ENCODE measurements at regions not wholly inside any gene's neighbourhood (a gene's known extent, or its start where the extent isn't known, plus 50 kb on each side); places are given as distances from the start of the nearest gene placed in this dataset.
A peak's percentile ranks its signal among the peaks of the same experiment; 100 is the strongest.
"Not testable (repeated sequence)": the region's sequence is repeated elsewhere in the genome, so short reads cannot be mapped to it uniquely, and the experiment has no call there.

- not testable (repeated sequence) for ATAC-seq; H3K36me3 Mint-ChIP-seq (ENCODE audit: low read depth); H3K27me3 Mint-ChIP-seq; H3K4me1 Mint-ChIP-seq; H3K9me3 Mint-ChIP-seq; DNase-seq; H3K27ac Mint-ChIP-seq; H3K4me3 Mint-ChIP-seq
Measured at GRCh38 chr9:67708109-67708508, 150.6 kb upstream of the ANKRD20A1 start.

GRCh38 chr9:67711429-67711828, 147.3 kb upstream of the ANKRD20A1 start:
- not testable (repeated sequence) for H3K27me3 Mint-ChIP-seq; ATAC-seq; H3K27ac Mint-ChIP-seq; H3K9me3 Mint-ChIP-seq; H3K4me3 Mint-ChIP-seq; DNase-seq; H3K36me3 Mint-ChIP-seq (ENCODE audit: low read depth); H3K4me1 Mint-ChIP-seq

GRCh38 chr9:67711931-67712330, 146.8 kb upstream of the ANKRD20A1 start:
- not testable (repeated sequence) for H3K27me3 Mint-ChIP-seq; H3K27ac Mint-ChIP-seq; H3K4me1 Mint-ChIP-seq; ATAC-seq; H3K36me3 Mint-ChIP-seq (ENCODE audit: low read depth); H3K9me3 Mint-ChIP-seq; H3K4me3 Mint-ChIP-seq
- DNase-seq: peak; percentile 1

DNA sequence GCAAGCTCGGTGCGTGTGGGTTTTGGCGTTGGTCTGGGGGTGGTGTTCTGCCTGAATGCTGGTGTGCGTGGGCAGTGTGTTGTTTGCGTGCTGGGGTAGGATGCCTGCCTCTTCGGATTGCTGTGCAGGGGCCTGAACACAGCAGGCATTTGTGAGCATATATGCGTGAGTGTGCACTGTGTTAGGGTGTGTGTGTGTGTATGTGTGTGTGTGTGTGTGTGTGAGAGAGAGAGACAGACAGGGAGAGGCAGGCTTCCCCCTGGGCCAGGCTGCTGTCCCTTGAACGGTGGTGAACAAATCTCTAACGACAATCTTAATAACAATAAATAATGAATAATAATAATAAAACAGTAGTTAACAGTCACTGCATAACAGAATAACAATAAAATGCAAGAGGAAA, 145.8 kb upstream of the ANKRD20A1 start:
- H3K4me1 Mint-ChIP-seq; H3K27me3 Mint-ChIP-seq; ATAC-seq; H3K27ac Mint-ChIP-seq; H3K36me3 Mint-ChIP-seq (ENCODE audit: low read depth); H3K4me3 Mint-ChIP-seq; H3K9me3 Mint-ChIP-seq; DNase-seq: not testable (repeated sequence)

DNA sequence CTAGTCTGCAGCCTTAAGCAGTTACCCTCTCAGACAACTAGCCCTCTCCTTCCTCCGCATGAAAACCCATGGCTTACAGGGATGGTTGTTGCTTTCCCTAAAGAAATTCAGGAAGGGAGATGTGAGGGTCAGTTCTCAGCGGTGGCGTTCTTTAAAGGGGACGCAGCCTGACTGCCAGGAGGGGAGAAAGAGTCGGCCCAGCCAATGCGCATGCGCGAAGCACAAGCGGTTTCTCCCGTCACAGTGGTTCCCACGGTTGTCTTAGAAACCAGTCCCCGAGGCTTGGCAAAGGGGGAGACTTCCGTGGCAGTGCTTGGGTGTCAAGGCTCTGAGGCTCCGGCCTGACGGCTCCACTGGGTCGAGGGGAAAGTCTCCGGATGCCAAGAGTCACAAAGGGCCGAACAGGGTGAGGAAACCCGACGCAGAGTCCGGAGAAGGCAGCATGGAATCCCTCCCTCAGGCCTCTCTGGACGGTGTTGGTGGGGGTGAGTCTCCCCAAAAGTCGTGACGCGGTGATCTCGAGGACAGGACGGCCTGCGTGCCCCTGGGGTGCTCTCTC, 140.8 kb upstream of the ANKRD20A1 start:
- DNase-seq: peak; percentile 30
- ATAC-seq; H3K4me3 Mint-ChIP-seq; H3K9me3 Mint-ChIP-seq; H3K27me3 Mint-ChIP-seq; H3K27ac Mint-ChIP-seq; H3K4me1 Mint-ChIP-seq; H3K36me3 Mint-ChIP-seq (ENCODE audit: low read depth): not testable (repeated sequence)

DNA sequence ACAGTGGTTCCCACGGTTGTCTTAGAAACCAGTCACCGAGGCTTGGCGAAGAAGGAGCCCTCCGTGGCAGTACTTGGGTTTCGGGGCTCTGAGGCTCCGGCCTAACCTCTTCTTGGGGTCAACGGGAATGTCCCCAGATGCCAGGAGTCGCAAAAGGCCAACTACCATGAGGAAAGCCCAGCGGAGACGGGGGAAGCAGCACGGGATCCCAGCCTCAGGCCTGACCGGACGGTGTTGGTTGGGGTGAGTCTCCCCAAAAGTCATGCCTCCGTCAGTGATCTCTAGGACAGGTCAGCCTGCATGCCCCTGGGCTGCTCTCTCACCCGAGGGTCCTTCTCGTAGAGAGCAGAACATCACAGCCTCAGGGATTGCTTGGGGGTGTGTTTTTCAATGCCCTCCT, 138.2 kb upstream of the ANKRD20A1 start:
- not testable (repeated sequence) for H3K4me1 Mint-ChIP-seq; DNase-seq; H3K4me3 Mint-ChIP-seq; ATAC-seq; H3K36me3 Mint-ChIP-seq (ENCODE audit: low read depth); H3K27ac Mint-ChIP-seq; H3K9me3 Mint-ChIP-seq; H3K27me3 Mint-ChIP-seq

DNA sequence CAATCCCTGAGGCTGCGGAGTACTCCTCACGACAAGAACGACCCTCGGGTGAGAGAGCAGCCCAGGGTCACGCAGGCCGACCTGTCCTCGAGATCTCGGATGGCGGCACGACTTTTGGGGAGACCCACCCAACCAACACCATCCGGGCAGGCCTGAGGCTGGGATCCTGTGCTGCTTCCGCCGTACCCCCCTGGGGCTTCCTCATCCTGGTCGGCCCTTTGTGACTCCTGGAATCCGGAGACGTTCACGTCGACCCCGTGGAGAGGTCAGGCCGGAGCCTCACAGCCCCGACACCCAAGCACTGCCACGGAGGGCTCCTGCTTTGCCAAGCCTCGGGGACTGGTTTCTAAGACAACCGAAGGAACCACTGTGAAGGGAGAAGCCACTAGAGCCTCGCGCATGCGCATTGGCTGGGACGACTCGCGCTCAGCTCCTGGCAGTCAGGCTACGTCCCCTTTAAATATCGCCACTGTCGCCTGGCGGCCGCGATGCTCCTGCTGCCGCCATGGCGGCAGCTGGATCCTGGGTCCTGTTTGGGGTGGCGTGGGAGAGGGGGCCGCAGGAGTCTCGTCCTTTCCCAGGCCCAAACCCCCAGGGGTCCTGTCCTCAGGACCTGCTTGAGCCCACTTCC, 136.2 kb upstream of the ANKRD20A1 start:
- H3K36me3 Mint-ChIP-seq (ENCODE audit: low read depth); H3K4me1 Mint-ChIP-seq; H3K27ac Mint-ChIP-seq; DNase-seq; H3K9me3 Mint-ChIP-seq; H3K27me3 Mint-ChIP-seq; H3K4me3 Mint-ChIP-seq: not testable (repeated sequence)
- ATAC-seq: peak; percentile 69

DNA sequence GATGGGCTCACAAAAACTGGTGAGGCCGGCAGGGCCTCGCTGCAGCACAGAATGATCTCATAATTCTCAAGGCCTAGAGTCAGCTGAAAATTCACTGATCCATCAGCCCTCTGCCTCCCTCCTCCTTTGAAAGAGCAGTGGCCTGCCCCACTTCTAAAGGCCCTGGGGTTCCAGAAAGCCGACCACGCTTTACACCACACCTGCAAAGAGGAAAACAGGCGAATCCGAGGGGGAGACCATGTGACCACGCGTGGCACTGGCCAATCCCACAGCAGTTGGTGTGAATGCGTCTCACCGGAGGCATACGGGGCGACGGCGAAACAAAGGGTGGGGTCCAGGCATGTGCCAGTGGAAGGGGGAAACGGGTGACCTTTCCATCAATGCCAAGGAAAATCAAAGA, 135.5 kb upstream of the ANKRD20A1 start:
- H3K27me3 Mint-ChIP-seq; H3K9me3 Mint-ChIP-seq; H3K36me3 Mint-ChIP-seq (ENCODE audit: low read depth); H3K27ac Mint-ChIP-seq; H3K4me1 Mint-ChIP-seq: not testable (repeated sequence)
- H3K4me3 Mint-ChIP-seq: peak overlapping the region; percentile 52
- ATAC-seq (peak; percentile 16), DNase-seq (peak; percentile 9)

DNA sequence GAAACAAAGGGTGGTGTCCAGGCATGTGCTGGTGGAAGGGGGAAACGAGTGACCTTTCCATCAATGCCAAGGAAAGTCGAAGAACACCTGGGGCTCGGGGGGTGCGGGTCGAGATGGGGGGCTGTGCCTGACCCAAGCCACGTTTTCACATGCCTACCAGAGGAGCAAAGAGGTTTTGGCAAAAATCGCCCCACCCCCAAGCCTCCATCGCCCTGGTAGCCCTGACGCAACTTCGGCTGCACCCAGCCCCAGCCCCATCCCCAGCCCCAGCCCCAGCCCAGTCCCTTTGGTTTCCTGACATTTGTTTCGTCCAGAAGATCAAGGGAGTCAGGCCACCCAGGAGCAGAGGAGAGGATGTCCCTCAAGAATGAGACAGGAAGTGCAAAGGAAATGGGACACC, 133.8 kb upstream of the ANKRD20A1 start:
- H3K9me3 Mint-ChIP-seq: not testable (repeated sequence)
- peak; percentile 51 for DNase-seq

GRCh38 chr9:67726213-67726988, 132.3 kb upstream of the ANKRD20A1 start:
- H3K27ac Mint-ChIP-seq, ATAC-seq, H3K9me3 Mint-ChIP-seq: not testable (repeated sequence)

More for the DNA sequence above, 133.8 kb upstream of the ANKRD20A1 start:
- ATAC-seq; H3K36me3 Mint-ChIP-seq (ENCODE audit: low read depth); H3K4me3 Mint-ChIP-seq; H3K27ac Mint-ChIP-seq; H3K27me3 Mint-ChIP-seq; H3K4me1 Mint-ChIP-seq: not testable (repeated sequence)

GRCh38 chr9:67763133-67763532, 95.6 kb upstream of the ANKRD20A1 start:
- not testable (repeated sequence) for ATAC-seq; H3K36me3 Mint-ChIP-seq (ENCODE audit: low read depth); DNase-seq; H3K9me3 Mint-ChIP-seq; H3K27ac Mint-ChIP-seq; H3K27me3 Mint-ChIP-seq; H3K4me3 Mint-ChIP-seq; H3K4me1 Mint-ChIP-seq

More at GRCh38 chr9:67726213-67726988, 132.3 kb upstream of the ANKRD20A1 start:
- H3K36me3 Mint-ChIP-seq (ENCODE audit: low read depth); H3K27me3 Mint-ChIP-seq; H3K4me3 Mint-ChIP-seq; H3K4me1 Mint-ChIP-seq: not testable (repeated sequence)
- DNase-seq: peak; percentile 2

DNA sequence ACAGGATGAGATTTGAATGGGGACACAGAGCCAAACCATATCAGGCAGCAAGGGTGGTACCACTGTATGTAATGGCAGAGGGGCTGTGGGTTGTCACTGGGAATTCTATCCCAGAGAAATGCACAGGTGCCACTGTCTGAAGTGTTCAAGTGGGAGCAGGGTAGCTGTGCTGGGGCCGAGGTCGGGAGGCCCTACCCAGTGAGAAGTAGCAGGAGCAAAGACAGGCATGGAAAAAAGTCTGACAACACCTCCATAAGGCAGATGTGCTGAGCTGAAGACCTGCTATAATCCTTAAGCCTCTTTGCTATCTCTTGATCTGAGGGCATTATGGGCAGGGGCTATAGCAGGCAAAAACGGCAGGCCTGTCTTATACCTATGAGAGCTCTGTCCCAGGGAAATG, 86.9 kb upstream of the ANKRD20A1 start:
- not testable (repeated sequence) for H3K9me3 Mint-ChIP-seq; H3K4me3 Mint-ChIP-seq; DNase-seq; H3K27ac Mint-ChIP-seq; H3K36me3 Mint-ChIP-seq (ENCODE audit: low read depth); H3K4me1 Mint-ChIP-seq; ATAC-seq; H3K27me3 Mint-ChIP-seq

- not testable (repeated sequence) for DNase-seq; H3K4me1 Mint-ChIP-seq; H3K36me3 Mint-ChIP-seq (ENCODE audit: low read depth); H3K27ac Mint-ChIP-seq; H3K4me3 Mint-ChIP-seq; ATAC-seq; H3K9me3 Mint-ChIP-seq; H3K27me3 Mint-ChIP-seq
Measured at GRCh38 chr9:67800170-67800569, 58.6 kb upstream of the ANKRD20A1 start.
